GM12874 (cell line): ENCODE measurements at regions not wholly inside any gene's neighbourhood (a gene's known extent, or its start where the extent isn't known, plus 50 kb on each side); places are given as distances from the start of the nearest gene placed in this dataset.

Experiments
- CTCF ChIP-seq: IDR thresholded peaks from 2 replicates; pipeline ENCODE4 v1.5.1; 2011; ENCODE audit warnings: low read depth, mild to moderate bottlenecking, control low read depth, low read length, moderate library complexity; ENCODE audit not compliant: insufficient read depth

- TF ChIP-seq CTCF, result no peak
Observed at GRCh38 chr4:146059151-146059550, 116.4 kb upstream of the LSM6 start.

GRCh38 chr4:146058531-146058930 lies 117.0 kb upstream of the LSM6 start:
- no peak for TF ChIP-seq CTCF

GRCh38 chr4:146054676-146055075 lies 116.1 kb upstream of the ZNF827 start:
- no peak for TF ChIP-seq CTCF

- no peak for TF ChIP-seq CTCF
Observed at GRCh38 chr4:146053891-146054290, 115.3 kb upstream of the ZNF827 start.

- no peak for TF ChIP-seq CTCF
Observed at GRCh38 chr4:146051728-146052391, 113.2 kb upstream of the ZNF827 start.

GRCh38 chr4:146051223-146051622 lies 112.6 kb upstream of the ZNF827 start:
- no peak for TF ChIP-seq CTCF

- TF ChIP-seq CTCF, result no peak
Observed at GRCh38 chr4:146049802-146050201, 111.2 kb upstream of the ZNF827 start.
